ENCODE measurements at regions not wholly inside any gene's neighbourhood (a gene's known extent, or its start where the extent isn't known, plus 50 kb on each side); places are given as distances from the start of the nearest gene placed in this dataset.
"Not testable (repeated sequence)": the region's sequence is repeated elsewhere in the genome, so short reads cannot be mapped to it uniquely, and the experiment has no call there.

DNA sequence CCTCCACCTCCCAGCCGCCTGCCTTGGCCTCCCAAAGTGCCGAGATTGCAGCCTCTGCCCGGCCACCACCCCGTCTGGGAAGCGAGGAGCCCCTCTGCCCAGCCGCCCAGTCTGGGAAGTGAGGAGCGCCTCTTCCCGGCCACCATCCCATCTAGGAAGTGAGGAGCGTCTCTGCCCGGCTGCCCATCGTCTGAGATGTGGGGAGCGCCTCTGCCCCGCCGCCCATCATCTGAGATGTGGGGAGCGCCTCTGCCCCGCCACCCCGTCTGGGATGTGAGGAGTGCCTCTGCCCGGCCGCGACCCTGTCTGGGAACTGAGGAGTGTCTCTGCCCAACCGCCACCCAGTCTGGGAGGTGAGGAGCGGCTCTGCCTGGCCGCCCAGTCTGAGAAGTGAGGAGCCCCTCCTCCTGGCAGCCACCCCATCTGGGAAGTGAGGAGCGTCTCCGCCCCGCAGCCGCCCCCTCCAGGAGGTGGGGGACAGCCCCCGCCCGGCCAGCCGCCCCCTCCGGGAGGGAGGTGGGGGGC is 296.3 kb downstream of the HNRNPD start:
- H3K4me1 ChIP-seq (ENCODE audit: control insufficient read depth, insufficient read depth, low read length, poor library complexity, severe bottlenecking); H3K27ac ChIP-seq (ENCODE audit: low read depth, low read length, severe bottlenecking); H3K4me3 ChIP-seq (ENCODE audit: extremely low read depth, insufficient read depth, low read length, poor library complexity, severe bottlenecking); H3K9me3 ChIP-seq (ENCODE audit: control insufficient read depth, low read length); H3K36me3 ChIP-seq (ENCODE audit: control insufficient read depth, insufficient read depth, low read length): not testable (repeated sequence)
- 90 to 97% methylated on average over 9 to 16 of the region's 31 CpGs for WGBS, 2 experiments (ENCODE audit: insufficient coverage in 2 of 2)

- Histone ChIP-seq H3K27ac (ENCODE audit: low read depth, low read length, severe bottlenecking) (no peak overlapping the region), H3K9me3 (ENCODE audit: control insufficient read depth, low read length) (no peaks in the 10 kb centered on the region), H3K36me3 (ENCODE audit: control insufficient read depth, insufficient read depth, low read length) (no peaks in the 10 kb centered on the region), H3K4me3 (ENCODE audit: extremely low read depth, insufficient read depth, low read length, poor library complexity, severe bottlenecking) (no peak overlapping the region), H3K4me1 (ENCODE audit: control insufficient read depth, insufficient read depth, low read length, poor library complexity, severe bottlenecking) (no peaks in the 10 kb centered on the region)
- WGBS, 2 experiments (ENCODE audit: insufficient coverage in 2 of 2), result 100% methylated on average over 3 of the region's 8 CpGs; no CpG with 5 or more reads in 1 of the 2 experiments
Observed at GRCh38 chr4:82076809-82077208, 297.0 kb downstream of the HNRNPD start.

- H3K4me1 ChIP-seq (ENCODE audit: control insufficient read depth, insufficient read depth, low read length, poor library complexity, severe bottlenecking), result no peaks in the 10 kb centered on the region
- H3K27ac ChIP-seq (ENCODE audit: low read depth, low read length, severe bottlenecking), result no peak overlapping the region
- H3K4me3 ChIP-seq (ENCODE audit: extremely low read depth, insufficient read depth, low read length, poor library complexity, severe bottlenecking), result no peak overlapping the region
- 71 to 100% methylated on average over 1 of the region's 1 CpG for WGBS, 2 experiments (ENCODE audit: insufficient coverage in 2 of 2)
- H3K9me3 ChIP-seq (ENCODE audit: control insufficient read depth, low read length), result no peaks in the 10 kb centered on the region
- no peaks in the 10 kb centered on the region for H3K36me3 ChIP-seq (ENCODE audit: control insufficient read depth, insufficient read depth, low read length)
Observed at GRCh38 chr4:82076359-82076758, 297.4 kb downstream of the HNRNPD start.

DNA sequence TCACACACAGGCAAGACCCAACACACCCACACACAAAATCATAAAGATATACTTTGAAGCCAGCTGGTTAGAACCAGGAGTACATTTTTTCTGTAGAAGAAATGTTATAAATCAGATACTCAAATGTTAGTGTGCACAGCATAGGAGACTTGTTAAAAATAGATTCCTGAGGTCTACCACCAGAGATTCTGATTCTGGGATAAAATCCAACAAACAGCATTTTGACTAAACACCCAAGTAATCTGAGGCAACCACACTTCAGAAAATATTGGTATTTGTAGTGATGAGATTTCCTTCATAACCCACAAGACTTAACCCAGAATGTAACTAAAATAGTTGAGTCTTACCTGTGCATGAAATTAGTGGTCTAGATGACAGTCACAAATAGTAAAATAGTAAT is 301.8 kb downstream of the HNRNPD start:
- H3K4me3 ChIP-seq (ENCODE audit: extremely low read depth, insufficient read depth, low read length, poor library complexity, severe bottlenecking), result no peak overlapping the region
- H3K27ac ChIP-seq (ENCODE audit: low read depth, low read length, severe bottlenecking), result no peak overlapping the region
- no peaks in the 10 kb centered on the region for H3K36me3 ChIP-seq (ENCODE audit: control insufficient read depth, insufficient read depth, low read length)
- no peaks in the 10 kb centered on the region for H3K9me3 ChIP-seq (ENCODE audit: control insufficient read depth, low read length)
- no peaks in the 10 kb centered on the region for H3K4me1 ChIP-seq (ENCODE audit: control insufficient read depth, insufficient read depth, low read length, poor library complexity, severe bottlenecking)

DNA sequence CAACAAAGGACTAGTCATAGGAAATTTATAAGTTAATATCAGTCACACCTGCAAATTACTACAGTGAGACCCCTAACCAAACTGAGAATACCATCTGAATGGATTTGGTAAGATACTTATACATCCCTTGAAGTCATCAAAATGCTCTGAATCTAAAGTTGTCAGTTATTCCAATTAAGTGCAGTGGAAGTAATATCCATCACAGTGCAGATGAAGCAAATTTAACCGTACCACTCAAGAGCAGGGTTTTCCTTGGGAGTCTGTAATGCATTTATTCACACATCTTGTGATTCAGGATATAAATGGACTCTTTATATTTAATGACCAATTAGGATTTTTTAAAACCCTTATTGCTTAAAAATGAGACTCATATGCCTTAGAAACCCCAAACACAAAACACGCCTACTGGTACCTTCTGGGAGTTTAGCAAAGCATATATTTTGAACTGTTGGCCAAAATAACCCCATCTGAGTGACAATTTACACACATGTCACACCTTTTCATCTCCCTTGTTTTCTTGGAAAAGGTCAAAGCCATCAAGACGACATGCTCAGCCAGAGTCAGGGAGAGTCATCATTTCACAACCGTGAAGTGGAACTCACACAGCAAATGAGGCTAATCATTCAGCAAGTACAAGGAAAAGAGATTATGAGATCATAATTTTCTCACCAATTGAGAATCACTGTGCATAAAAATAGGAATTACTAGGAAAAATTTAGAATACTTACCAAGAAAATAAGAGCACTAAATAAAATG is 303.7 kb downstream of the HNRNPD start:
- WGBS, 2 experiments (ENCODE audit: insufficient coverage in 2 of 2), result no CpG with 5 or more reads among the region's 4 CpGs
- no peaks in the 10 kb centered on the region for H3K36me3 ChIP-seq (ENCODE audit: control insufficient read depth, insufficient read depth, low read length)
- H3K4me1 ChIP-seq (ENCODE audit: control insufficient read depth, insufficient read depth, low read length, poor library complexity, severe bottlenecking), result no peaks in the 10 kb centered on the region
- H3K9me3 ChIP-seq (ENCODE audit: control insufficient read depth, low read length), result no peaks in the 10 kb centered on the region
- no peak overlapping the region for H3K27ac ChIP-seq (ENCODE audit: low read depth, low read length, severe bottlenecking)
- H3K4me3 ChIP-seq (ENCODE audit: extremely low read depth, insufficient read depth, low read length, poor library complexity, severe bottlenecking), result no peak overlapping the region

- no peaks in the 10 kb centered on the region for H3K9me3 ChIP-seq (ENCODE audit: control insufficient read depth, low read length)
- no peak overlapping the region for H3K4me3 ChIP-seq (ENCODE audit: extremely low read depth, insufficient read depth, low read length, poor library complexity, severe bottlenecking)
- no peak overlapping the region for H3K27ac ChIP-seq (ENCODE audit: low read depth, low read length, severe bottlenecking)
- no peaks in the 10 kb centered on the region for H3K36me3 ChIP-seq (ENCODE audit: control insufficient read depth, insufficient read depth, low read length)
- WGBS, 2 experiments (ENCODE audit: insufficient coverage in 2 of 2), result 80 to 86% methylated on average over 1 of the region's 1 CpG
- no peaks in the 10 kb centered on the region for H3K4me1 ChIP-seq (ENCODE audit: control insufficient read depth, insufficient read depth, low read length, poor library complexity, severe bottlenecking)
Observed at GRCh38 chr4:82063017-82063416, 310.8 kb downstream of the HNRNPD start.

DNA sequence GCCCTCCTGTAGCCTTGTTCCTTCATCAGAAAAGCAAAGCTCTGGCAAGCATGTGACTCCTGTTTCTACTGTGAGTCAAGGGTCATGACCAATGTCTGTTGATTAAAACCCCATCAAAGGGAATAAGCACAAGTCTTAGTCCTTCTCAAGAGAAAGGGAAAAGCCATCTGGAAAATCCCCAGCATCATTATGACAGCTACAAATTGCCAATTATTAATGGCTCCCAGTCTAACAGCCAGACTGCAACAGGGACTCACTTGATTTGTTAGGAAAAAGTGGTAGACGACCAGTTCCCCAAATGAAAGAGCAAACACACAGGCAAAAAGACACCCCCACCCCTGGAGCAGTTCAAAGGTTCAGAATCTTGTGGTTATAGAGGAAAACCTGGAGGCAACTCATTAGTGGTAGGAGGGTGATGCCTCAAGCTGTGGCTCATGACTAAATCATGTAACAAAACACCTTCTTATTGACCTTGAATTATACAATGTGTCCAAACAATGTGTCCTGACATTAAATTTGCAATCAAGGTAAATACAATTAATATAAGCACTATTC is 315.7 kb downstream of the HNRNPD start:
- Histone ChIP-seq H3K36me3 (ENCODE audit: control insufficient read depth, insufficient read depth, low read length) (no peaks in the 10 kb centered on the region), H3K9me3 (ENCODE audit: control insufficient read depth, low read length) (no peaks in the 10 kb centered on the region), H3K27ac (ENCODE audit: low read depth, low read length, severe bottlenecking) (no peak overlapping the region), H3K4me1 (ENCODE audit: control insufficient read depth, insufficient read depth, low read length, poor library complexity, severe bottlenecking) (no peaks in the 10 kb centered on the region), H3K4me3 (ENCODE audit: extremely low read depth, insufficient read depth, low read length, poor library complexity, severe bottlenecking) (no peak overlapping the region)
- no CpG with 5 or more reads among the region's 1 CpG for WGBS, 2 experiments (ENCODE audit: insufficient coverage in 2 of 2)

DNA sequence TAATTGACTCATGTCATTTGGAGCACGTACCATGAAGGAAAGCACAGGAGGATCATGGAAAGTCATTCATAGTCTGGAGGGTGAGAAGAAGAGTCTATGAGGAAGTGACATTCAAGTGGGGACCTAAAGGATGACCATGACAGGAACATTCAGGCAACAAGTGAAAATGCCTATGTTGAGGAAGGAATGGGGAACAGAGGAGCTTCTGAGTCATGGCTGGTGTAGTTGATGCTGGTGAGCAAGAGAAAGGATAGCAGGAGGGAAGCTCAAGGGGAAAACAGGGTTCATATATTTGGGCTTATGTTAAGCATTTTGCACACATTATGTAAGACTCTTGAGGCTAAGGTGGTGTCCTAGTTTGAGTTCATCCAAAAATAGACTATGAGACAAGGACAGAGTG is 318.6 kb downstream of the HNRNPD start:
- no peak overlapping the region for H3K27ac ChIP-seq (ENCODE audit: low read depth, low read length, severe bottlenecking)
- no peaks in the 10 kb centered on the region for H3K4me1 ChIP-seq (ENCODE audit: control insufficient read depth, insufficient read depth, low read length, poor library complexity, severe bottlenecking)
- no CpG with 5 or more reads among the region's 1 CpG for WGBS, 2 experiments (ENCODE audit: insufficient coverage in 2 of 2)
- H3K4me3 ChIP-seq (ENCODE audit: extremely low read depth, insufficient read depth, low read length, poor library complexity, severe bottlenecking), result no peak overlapping the region
- no peaks in the 10 kb centered on the region for H3K36me3 ChIP-seq (ENCODE audit: control insufficient read depth, insufficient read depth, low read length)
- no peaks in the 10 kb centered on the region for H3K9me3 ChIP-seq (ENCODE audit: control insufficient read depth, low read length)

- H3K4me3 ChIP-seq (ENCODE audit: extremely low read depth, insufficient read depth, low read length, poor library complexity, severe bottlenecking), result no peak overlapping the region
- no peaks in the 10 kb centered on the region for H3K4me1 ChIP-seq (ENCODE audit: control insufficient read depth, insufficient read depth, low read length, poor library complexity, severe bottlenecking)
- H3K36me3 ChIP-seq (ENCODE audit: control insufficient read depth, insufficient read depth, low read length), result no peaks in the 10 kb centered on the region
- H3K9me3 ChIP-seq (ENCODE audit: control insufficient read depth, low read length), result no peaks in the 10 kb centered on the region
- no peak overlapping the region for H3K27ac ChIP-seq (ENCODE audit: low read depth, low read length, severe bottlenecking)
- 70 to 100% methylated on average over 2 of the region's 2 CpGs for WGBS, 2 experiments (ENCODE audit: insufficient coverage in 2 of 2)
Observed at GRCh38 chr4:82053396-82053795, 320.4 kb downstream of the HNRNPD start.

- H3K36me3 ChIP-seq (ENCODE audit: control insufficient read depth, insufficient read depth, low read length), result no peaks in the 10 kb centered on the region
- no CpG with 5 or more reads among the region's 2 CpGs for WGBS, 2 experiments (ENCODE audit: insufficient coverage in 2 of 2)
- no peaks in the 10 kb centered on the region for H3K9me3 ChIP-seq (ENCODE audit: control insufficient read depth, low read length)
- no peaks in the 10 kb centered on the region for H3K4me1 ChIP-seq (ENCODE audit: control insufficient read depth, insufficient read depth, low read length, poor library complexity, severe bottlenecking)
- no peak overlapping the region for H3K4me3 ChIP-seq (ENCODE audit: extremely low read depth, insufficient read depth, low read length, poor library complexity, severe bottlenecking)
- H3K27ac ChIP-seq (ENCODE audit: low read depth, low read length, severe bottlenecking), result no peak overlapping the region
Observed at GRCh38 chr4:82050796-82051195, 323.0 kb downstream of the HNRNPD start.

GRCh38 chr4:82049294-82049693 is 324.5 kb downstream of the HNRNPD start:
- no peaks in the 10 kb centered on the region for H3K36me3 ChIP-seq (ENCODE audit: control insufficient read depth, insufficient read depth, low read length)
- no peak overlapping the region for H3K27ac ChIP-seq (ENCODE audit: low read depth, low read length, severe bottlenecking)
- H3K9me3 ChIP-seq (ENCODE audit: control insufficient read depth, low read length), result no peaks in the 10 kb centered on the region
- no peak overlapping the region for H3K4me3 ChIP-seq (ENCODE audit: extremely low read depth, insufficient read depth, low read length, poor library complexity, severe bottlenecking)
- WGBS, 2 experiments (ENCODE audit: insufficient coverage in 2 of 2), result no CpG with 5 or more reads among the region's 1 CpG
- peaks cover 2% of the 10 kb centered on the region for H3K4me1 ChIP-seq (ENCODE audit: control insufficient read depth, insufficient read depth, low read length, poor library complexity, severe bottlenecking)
